A549 (cell line): ENCODE measurements at regions not wholly inside any gene's neighbourhood (a gene's known extent, or its start where the extent isn't known, plus 50 kb on each side); places are given as distances from the start of the nearest gene placed in this dataset.

Source experiments
- ATAC-seq, 2 experiments: fragments of 200-7000 bp in 1 of 2; fragments of >200 bp in 1 of 2; cut with Nextera tagmentation in 1 of 2; cut with Tn5 transposase in 1 of 2; 3 replicates each; pipeline versions ENCODE4 v1.8.0 to v1.9.1; 2018 to 2020; ENCODE audit warnings: mild to moderate bottlenecking in 1 of 2, moderate library complexity in 1 of 2
- CTCF ChIA-PET: fragments of 300-600 bp; sonication (Branson Sonifier 250); formaldehyde crosslinking; extraction: SDS; loops from one replicate; lab custom pipeline; 2021; ENCODE audit warnings: antibody characterized with exemption, inconsistent platforms; lab: Yijun Ruan, JAX
- POLR2A ChIA-PET: fragments of 350-600 bp; formaldehyde crosslinking; extraction: SDS; loops from one replicate; lab custom pipeline; 2021; ENCODE audit warnings: antibody characterized with exemption, inconsistent platforms; lab: Yijun Ruan, JAX
- DNase-seq, 2 experiments: peaks; one replicate each; pipeline versions ENCODE4 v3.0.0 to v3.0.0-alpha.2; 2011 to 2016; ENCODE audit warnings: low read depth in 1 of 2, low spot score in 1 of 2
- FAIRE-seq: peaks from 2 replicates; lab custom pipeline; 2011; peaks lifted over from hg19 to GRCh38; lab: Jason Lieb, UNC
- H3K27ac ChIP-seq, 2 experiments: fragments of >200 bp; sonication (Bioruptor Twin); formaldehyde crosslinking; 3 replicates each; pipeline ENCODE4 v1.5.1; 2016 to 2017
- H3K4me1 ChIP-seq: fragments of >200 bp; sonication (Bioruptor Twin); formaldehyde crosslinking; 3 replicates; pipeline ENCODE4 v1.6.1; 2016
- H3K4me2 ChIP-seq: fragments of >200 bp; sonication (Bioruptor Twin); formaldehyde crosslinking; 3 replicates; pipeline ENCODE4 v1.6.1; 2016
- H3K4me3 ChIP-seq: fragments of >200 bp; sonication (Bioruptor Twin); formaldehyde crosslinking; 3 replicates; pipeline ENCODE4 v1.5.1; 2016
- H3K9me3 ChIP-seq: fragments of >200 bp; sonication (Bioruptor Twin); formaldehyde crosslinking; 3 replicates; pipeline ENCODE4 v1.6.1; 2016
- ATOH8 ChIP-seq: fragments of 250-450 bp; sonication (Bioruptor Pico); IDR thresholded peaks from 2 replicates; pipeline ENCODE4 v1.5.0; 2020; ENCODE audit warnings: low read depth, mild to moderate bottlenecking, moderate library complexity
- BHLHE40 ChIP-seq: IDR thresholded peaks from 2 replicates; pipeline ENCODE4 v1.6.1; 2012; ENCODE audit warnings: low read depth, low read length, inconsistent platforms
- CBX2 ChIP-seq: fragments of 200-600 bp; sonication (generic); IDR thresholded peaks from 2 replicates; pipeline ENCODE4 v1.6.1; 2016; ENCODE audit warnings: low read depth, mild to moderate bottlenecking, borderline replicate concordance
- CBX8 ChIP-seq: fragments of 200-600 bp; sonication (generic); IDR thresholded peaks from 2 replicates; pipeline ENCODE4 v1.6.1; 2016
- CEBPB ChIP-seq, 2 experiments: fragments of >200 bp in 1 of 2; sonication (Bioruptor Twin) in 1 of 2; formaldehyde crosslinking in 1 of 2; IDR thresholded peaks; 2 replicates each; pipeline ENCODE4 v1.6.1; 2012 to 2016
- CHD4 ChIP-seq: fragments of 200-600 bp; sonication (generic); IDR thresholded peaks from 2 replicates; pipeline ENCODE4 v1.6.1; 2016; ENCODE audit warnings: antibody characterized with exemption, mild to moderate bottlenecking, borderline replicate concordance
- EHF ChIP-seq: fragments of 250-450 bp; sonication (Bioruptor Pico); IDR thresholded peaks from 2 replicates; pipeline ENCODE4 v1.5.0; 2020; ENCODE audit warnings: mild to moderate bottlenecking
- ESRRA ChIP-seq: fragments of 150-350 bp; IDR thresholded peaks from 2 replicates; pipeline ENCODE4 v1.6.1; 2014; ENCODE audit warnings: mild to moderate bottlenecking, low read length, borderline replicate concordance
- FOSB ChIP-seq: fragments of 250-450 bp; sonication (Bioruptor Pico); IDR thresholded peaks from 2 replicates; pipeline ENCODE4 v1.5.0; 2020; ENCODE audit warnings: mild to moderate bottlenecking, moderate library complexity
- GATA3 ChIP-seq: IDR thresholded peaks from 2 replicates; pipeline ENCODE4 v1.6.1; 2012; ENCODE audit warnings: borderline replicate concordance
- HDAC2 ChIP-seq: fragments of 200-600 bp; sonication (generic); IDR thresholded peaks from 2 replicates; pipeline ENCODE4 v1.6.1; 2016
- HOXA7 ChIP-seq: fragments of 250-450 bp; sonication (Bioruptor Pico); IDR thresholded peaks from 2 replicates; pipeline ENCODE4 v1.5.0; 2020; ENCODE audit warnings: mild to moderate bottlenecking, moderate library complexity
- HOXB5 ChIP-seq: fragments of 250-450 bp; sonication (Bioruptor Pico); IDR thresholded peaks from 2 replicates; pipeline ENCODE4 v1.5.0; 2020; ENCODE audit warnings: mild to moderate bottlenecking, moderate library complexity
- JUN ChIP-seq, 2 experiments: fragments of >200 bp; sonication (Bioruptor Twin); formaldehyde crosslinking; IDR thresholded peaks; 2 replicates in 1 of 2; 3 replicates in 1 of 2; pipeline ENCODE4 v1.6.1; 2016 to 2017
- KDM5A ChIP-seq: fragments of 200-600 bp; sonication (generic); IDR thresholded peaks from 2 replicates; pipeline ENCODE4 v1.6.1; 2016; ENCODE audit warnings: antibody characterized with exemption, mild to moderate bottlenecking
- MAX ChIP-seq: IDR thresholded peaks from 2 replicates; pipeline ENCODE4 v1.6.1; 2012
- MAZ ChIP-seq: fragments of 150-350 bp; IDR thresholded peaks from 2 replicates; pipeline ENCODE4 v1.6.1; 2014; ENCODE audit warnings: antibody characterized with exemption, low read depth, low read length, borderline replicate concordance
- MYC ChIP-seq: IDR thresholded peaks from 2 replicates; pipeline ENCODE4 v1.6.1; 2012; ENCODE audit warnings: mild to moderate bottlenecking, inconsistent platforms, low read length, improper control_type of control experiment, borderline replicate concordance
- PHF8 ChIP-seq: fragments of 200-600 bp; sonication (generic); IDR thresholded peaks from 2 replicates; pipeline ENCODE4 v1.6.1; 2016; ENCODE audit warnings: low read depth, mild to moderate bottlenecking, antibody characterized with exemption, moderate library complexity, borderline replicate concordance
- RARB ChIP-seq: fragments of 250-450 bp; sonication (Bioruptor Pico); IDR thresholded peaks from 2 replicates; pipeline ENCODE4 v1.8.0; 2021; ENCODE audit warnings: mild to moderate bottlenecking, moderate library complexity
- RNF2 ChIP-seq: fragments of 200-600 bp; sonication (generic); IDR thresholded peaks from 2 replicates; pipeline ENCODE4 v1.6.1; 2016; ENCODE audit warnings: low read depth, mild to moderate bottlenecking, antibody characterized with exemption, moderate library complexity, borderline replicate concordance
- SREBF2 ChIP-seq: fragments of 450-650 bp; IDR thresholded peaks from 2 replicates; pipeline ENCODE4 v1.6.1; 2014; ENCODE audit warnings: mild to moderate bottlenecking, moderate library complexity
- ZNF302 ChIP-seq: fragments of 250-450 bp; sonication (Bioruptor Pico); IDR thresholded peaks from 2 replicates; pipeline ENCODE4 v1.9.0; 2021; ENCODE audit warnings: inconsistent platforms, mild to moderate bottlenecking, moderate library complexity
- WGBS: methylation state at CpG from one replicate; pipeline ENCODE4 v1.1.6; 2017; ENCODE audit errors: missing lambda C conversion rate; 5-methylcytosine and 5-hydroxymethylcytosine counted together
- TF ChIP-seq, protein P1 (sequence below): IDR thresholded peaks from 2 replicates; pipeline ENCODE4 v1.6.1; 2012
- TF ChIP-seq, protein P2 (sequence below): fragments of 250-450 bp; sonication (Bioruptor Pico); IDR thresholded peaks from 2 replicates; pipeline ENCODE4 v1.5.0; 2021; ENCODE audit warnings: mild to moderate bottlenecking, moderate library complexity, borderline replicate concordance

DNA sequence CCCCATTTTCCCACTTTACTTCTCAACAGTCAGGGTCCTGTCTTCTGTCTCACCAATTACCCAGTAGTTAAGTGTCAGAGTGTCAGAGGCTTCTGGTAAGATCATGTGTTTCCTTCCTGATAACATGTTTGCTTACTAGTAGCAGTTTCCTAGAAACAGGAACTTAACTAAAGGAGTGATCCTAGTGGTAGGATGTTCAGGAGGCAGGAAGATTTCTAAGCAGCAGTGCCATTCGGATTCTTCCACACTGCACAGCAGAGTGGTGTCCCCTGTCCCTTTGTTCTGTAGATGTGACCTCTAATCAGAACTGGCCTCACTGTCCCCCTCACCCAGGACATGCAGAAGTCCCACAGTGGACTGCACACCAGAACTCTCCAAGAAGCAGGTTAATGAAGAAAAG, 221.8 kb upstream of the OSR1 start:
- peaks cover 57% of the 10 kb centered on the region for H3K4me1 ChIP-seq
- TF ChIP-seq, protein P1, sequence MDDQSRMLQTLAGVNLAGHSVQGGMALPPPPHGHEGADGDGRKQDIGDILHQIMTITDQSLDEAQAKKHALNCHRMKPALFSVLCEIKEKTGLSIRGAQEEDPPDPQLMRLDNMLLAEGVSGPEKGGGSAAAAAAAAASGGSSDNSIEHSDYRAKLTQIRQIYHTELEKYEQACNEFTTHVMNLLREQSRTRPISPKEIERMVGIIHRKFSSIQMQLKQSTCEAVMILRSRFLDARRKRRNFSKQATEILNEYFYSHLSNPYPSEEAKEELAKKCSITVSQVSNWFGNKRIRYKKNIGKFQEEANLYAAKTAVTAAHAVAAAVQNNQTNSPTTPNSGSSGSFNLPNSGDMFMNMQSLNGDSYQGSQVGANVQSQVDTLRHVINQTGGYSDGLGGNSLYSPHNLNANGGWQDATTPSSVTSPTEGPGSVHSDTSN = no peak
- no peak for TF ChIP-seq MAX
- no peak for TF ChIP-seq HOXB5 (CRISPR knock-in tag)
- TF ChIP-seq SREBF2 = no peak
- TF ChIP-seq CBX2 = no peak
- TF ChIP-seq, protein P2, sequence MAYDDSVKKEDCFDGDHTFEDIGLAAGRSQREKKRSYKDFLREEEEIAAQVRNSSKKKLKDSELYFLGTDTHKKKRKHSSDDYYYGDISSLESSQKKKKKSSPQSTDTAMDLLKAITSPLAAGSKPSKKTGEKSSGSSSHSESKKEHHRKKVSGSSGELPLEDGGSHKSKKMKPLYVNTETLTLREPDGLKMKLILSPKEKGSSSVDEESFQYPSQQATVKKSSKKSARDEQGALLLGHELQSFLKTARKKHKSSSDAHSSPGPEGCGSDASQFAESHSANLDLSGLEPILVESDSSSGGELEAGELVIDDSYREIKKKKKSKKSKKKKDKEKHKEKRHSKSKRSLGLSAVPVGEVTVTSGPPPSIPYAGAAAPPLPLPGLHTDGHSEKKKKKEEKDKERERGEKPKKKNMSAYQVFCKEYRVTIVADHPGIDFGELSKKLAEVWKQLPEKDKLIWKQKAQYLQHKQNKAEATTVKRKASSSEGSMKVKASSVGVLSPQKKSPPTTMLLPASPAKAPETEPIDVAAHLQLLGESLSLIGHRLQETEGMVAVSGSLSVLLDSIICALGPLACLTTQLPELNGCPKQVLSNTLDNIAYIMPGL (CRISPR knock-in tag) = no peak
- no peak for TF ChIP-seq EHF
- no peak for TF ChIP-seq BHLHE40
- TF ChIP-seq, all 56 proteins: peak for 0
- ATAC-seq = peak; percentile 38 to 44; a peak in 3 of 6 replicates
- FAIRE-seq = no peak
- Histone ChIP-seq H3K4me3 (no peak overlapping the region), H3K27ac (peak overlapping the region; percentile 2 to 55; a peak in 4 of 6 replicates), H3K4me2 (no peak overlapping the region), H3K9me3 (no peaks in the 10 kb centered on the region)
- 64% methylated on average over 1 of the region's 1 CpG for WGBS
- POLR2A ChIA-PET = no interaction called here
- DNase-seq = no peak
- CTCF ChIA-PET = interaction anchor here (1.0 to 1.4 kb wide), 2 partner anchors 16 to 19 kb away, joined by 4 to 5 read pairs; no protein-coding TSS in a partner anchor

DNA sequence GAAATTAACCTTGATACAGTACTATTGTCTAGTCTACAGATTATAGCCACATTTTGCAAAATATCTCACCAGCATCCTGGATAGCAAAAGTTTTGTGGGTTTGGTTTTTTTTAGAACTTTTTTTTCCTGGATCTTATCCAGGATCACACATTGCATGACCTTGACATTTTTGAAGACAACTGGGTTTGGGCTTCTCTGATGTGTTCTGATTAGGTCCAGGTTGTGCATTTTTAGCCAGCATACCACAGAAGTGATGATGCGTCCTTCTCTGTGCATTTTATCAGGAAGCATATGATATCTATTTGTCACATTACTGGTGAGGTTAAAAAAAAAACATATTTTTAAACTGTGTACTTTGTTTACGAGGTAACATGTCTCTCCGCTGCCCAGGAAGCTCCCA, 221.0 kb upstream of the OSR1 start:
- Histone ChIP-seq H3K9me3 (no peaks in the 10 kb centered on the region), H3K4me2 (0 out of 3 replicates have a peak overlapping the region, but pooled peaks have one; percentile 9), H3K27ac (peak overlapping the region in 1 of 2 experiments; percentile 55; a peak in 3 of 6 replicates), H3K4me3 (no peak overlapping the region), H3K4me1 (peaks cover 65% of the 10 kb centered on the region)
- WGBS = 75% methylated on average over 3 of the region's 3 CpGs
- FAIRE-seq (no peak), DNase-seq (no peak), ATAC-seq (no peak)
- TF ChIP-seq HDAC2 (no peak), MAZ (no peak), MAX (no peak), CEBPB (IDR thresholded peaks at IDR 0.05) (no peak), JUN (IDR thresholded peaks at IDR 0.05) (no peak), RNF2 (no peak), ATOH8 (CRISPR knock-in tag) (no peak), HOXA7 (CRISPR knock-in tag) (no peak), MYC (no peak), ZNF302 (no peak), CBX2 (no peak), CHD4 (no peak), GATA3 (no peak), PHF8 (no peak), FOSB (CRISPR knock-in tag) (no peak), EHF (no peak), CBX8 (no peak), ESRRA (no peak), KDM5A (no peak), RARB (CRISPR knock-in tag) (no peak)
- CTCF ChIA-PET = interaction anchor here (1.0 to 1.4 kb wide), 3 partner anchors 17 to 22 kb away, joined by 3 to 5 read pairs (median 4); no protein-coding TSS in a partner anchor
- POLR2A ChIA-PET = no interaction called here
